Calu3 (cell line): ENCODE measurements at regions not wholly inside any gene's neighbourhood (a gene's known extent, or its start where the extent isn't known, plus 50 kb on each side); places are given as distances from the start of the nearest gene placed in this dataset.

Experiments used
- BruUV-seq: library from RNA; stranded (reverse); fragments of 400-500 nt; replicated peaks from 2 replicates; lab custom pipeline; 2021; lab: Mats Ljungman, UMichigan
- CTCF ChIA-PET: fragments of 300-600 bp; sonication (Branson Sonifier 250); formaldehyde crosslinking; loops from one replicate; lab custom pipeline; 2022; ENCODE audit warnings: antibody characterized with exemption; lab: Charles Lee
- DNase-seq: peaks from one replicate; pipeline ENCODE4 v3.0.0; 2022
- H3K27ac Mint-ChIP-seq: one replicate; pipeline ENCODE4 v1.8.0; 2022; ENCODE audit warnings: mixed read lengths; ENCODE audit not compliant: unreplicated experiment
- H3K27me3 Mint-ChIP-seq: one replicate; pipeline ENCODE4 v1.8.0; 2022; ENCODE audit warnings: mixed read lengths; ENCODE audit not compliant: unreplicated experiment
- H3K36me3 Mint-ChIP-seq: one replicate; pipeline ENCODE4 v1.8.0; 2022; ENCODE audit warnings: mild to moderate bottlenecking, moderate library complexity, mixed read lengths; ENCODE audit not compliant: insufficient read depth, unreplicated experiment
- H3K4me1 Mint-ChIP-seq: one replicate; pipeline ENCODE4 v1.8.0; 2022; ENCODE audit warnings: mild to moderate bottlenecking, low read depth, mixed read lengths; ENCODE audit not compliant: unreplicated experiment
- H3K4me3 Mint-ChIP-seq: one replicate; pipeline ENCODE4 v1.8.0; 2022; ENCODE audit warnings: mild to moderate bottlenecking, low read depth, moderate library complexity, mixed read lengths; ENCODE audit not compliant: unreplicated experiment
- H3K9me3 Mint-ChIP-seq: one replicate; pipeline ENCODE4 v1.8.0; 2022; ENCODE audit warnings: low read depth, mixed read lengths; ENCODE audit not compliant: unreplicated experiment
- intact Hi-C: fragments of 100-400 bp; cut with micrococcal nuclease; formaldehyde crosslinking; loops from one replicate; pipeline ENCODE4 v1.10.0; 2022; ENCODE audit not compliant: unreplicated experiment
- TF ChIP-seq, protein P1 (sequence below): fragments of 200-600 bp; IDR thresholded peaks from one replicate; pipeline ENCODE4 v1.8.0; 2022; ENCODE audit warnings: antibody characterized with exemption; ENCODE audit not compliant: unreplicated experiment

DNA sequence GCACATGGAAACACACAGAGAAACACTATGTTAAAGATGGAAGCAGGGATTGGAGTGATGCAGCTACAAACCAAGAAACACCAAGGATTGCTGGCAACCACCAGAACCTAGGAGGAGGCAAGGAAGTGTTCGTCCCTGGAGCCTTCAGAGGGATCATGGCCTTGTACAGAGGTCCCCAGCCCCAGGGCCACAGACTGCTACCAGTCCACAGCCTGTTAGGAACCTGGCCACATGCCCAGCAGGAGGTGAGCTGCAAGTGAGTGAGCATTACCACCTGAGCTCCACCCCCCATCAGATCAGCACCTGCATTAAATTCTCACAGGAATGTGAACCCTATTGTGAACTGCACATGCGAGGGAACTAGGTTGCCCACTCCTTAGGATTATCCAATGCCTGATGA is 505.7 kb upstream of the MDFIC2 start:
- peaks cover 9% of the 10 kb centered on the region for H3K4me1 Mint-ChIP-seq
- H3K27ac Mint-ChIP-seq = no peak overlapping the region
- H3K36me3 Mint-ChIP-seq = no peaks in the 10 kb centered on the region
- DNase-seq = no peak
- CTCF ChIA-PET = no interaction called here
- intact Hi-C loops = no loop called here
- no peak overlapping the region for H3K4me3 Mint-ChIP-seq
- no peaks in the 10 kb centered on the region for H3K27me3 Mint-ChIP-seq
- no TSS peak for BruUV-seq
- H3K9me3 Mint-ChIP-seq = peaks cover 11% of the 10 kb centered on the region
- TF ChIP-seq, protein P1, sequence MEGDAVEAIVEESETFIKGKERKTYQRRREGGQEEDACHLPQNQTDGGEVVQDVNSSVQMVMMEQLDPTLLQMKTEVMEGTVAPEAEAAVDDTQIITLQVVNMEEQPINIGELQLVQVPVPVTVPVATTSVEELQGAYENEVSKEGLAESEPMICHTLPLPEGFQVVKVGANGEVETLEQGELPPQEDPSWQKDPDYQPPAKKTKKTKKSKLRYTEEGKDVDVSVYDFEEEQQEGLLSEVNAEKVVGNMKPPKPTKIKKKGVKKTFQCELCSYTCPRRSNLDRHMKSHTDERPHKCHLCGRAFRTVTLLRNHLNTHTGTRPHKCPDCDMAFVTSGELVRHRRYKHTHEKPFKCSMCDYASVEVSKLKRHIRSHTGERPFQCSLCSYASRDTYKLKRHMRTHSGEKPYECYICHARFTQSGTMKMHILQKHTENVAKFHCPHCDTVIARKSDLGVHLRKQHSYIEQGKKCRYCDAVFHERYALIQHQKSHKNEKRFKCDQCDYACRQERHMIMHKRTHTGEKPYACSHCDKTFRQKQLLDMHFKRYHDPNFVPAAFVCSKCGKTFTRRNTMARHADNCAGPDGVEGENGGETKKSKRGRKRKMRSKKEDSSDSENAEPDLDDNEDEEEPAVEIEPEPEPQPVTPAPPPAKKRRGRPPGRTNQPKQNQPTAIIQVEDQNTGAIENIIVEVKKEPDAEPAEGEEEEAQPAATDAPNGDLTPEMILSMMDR = no peak

DNA sequence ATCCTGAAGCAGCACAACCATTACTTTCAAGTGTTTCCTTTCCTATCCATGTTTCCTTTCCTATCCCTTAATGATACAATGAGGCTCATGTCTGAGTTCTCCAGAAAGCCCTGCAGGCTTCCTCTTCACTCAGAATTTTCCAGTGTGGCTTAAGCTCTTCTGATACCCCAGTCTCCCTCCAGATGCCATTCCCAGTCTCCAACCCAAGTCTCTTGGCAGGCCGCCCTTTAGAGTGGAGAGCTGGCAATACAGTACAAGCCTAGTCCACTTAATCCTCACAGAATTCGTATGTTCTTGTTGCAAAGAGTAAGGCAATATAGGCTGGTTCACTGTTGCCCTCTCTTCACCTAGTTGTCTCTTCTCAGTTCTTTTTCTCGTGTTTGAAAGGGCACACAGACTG is 503.9 kb upstream of the MDFIC2 start:
- TF ChIP-seq, protein P1 = no peak
- intact Hi-C loops = no loop called here
- no peaks in the 10 kb centered on the region for H3K36me3 Mint-ChIP-seq
- CTCF ChIA-PET = no interaction called here
- peaks cover 11% of the 10 kb centered on the region for H3K9me3 Mint-ChIP-seq
- no peak for DNase-seq
- H3K4me3 Mint-ChIP-seq = no peak overlapping the region
- H3K27ac Mint-ChIP-seq = no peak overlapping the region
- BruUV-seq = no TSS peak
- H3K4me1 Mint-ChIP-seq = peaks cover 9% of the 10 kb centered on the region
- H3K27me3 Mint-ChIP-seq = no peaks in the 10 kb centered on the region

DNA sequence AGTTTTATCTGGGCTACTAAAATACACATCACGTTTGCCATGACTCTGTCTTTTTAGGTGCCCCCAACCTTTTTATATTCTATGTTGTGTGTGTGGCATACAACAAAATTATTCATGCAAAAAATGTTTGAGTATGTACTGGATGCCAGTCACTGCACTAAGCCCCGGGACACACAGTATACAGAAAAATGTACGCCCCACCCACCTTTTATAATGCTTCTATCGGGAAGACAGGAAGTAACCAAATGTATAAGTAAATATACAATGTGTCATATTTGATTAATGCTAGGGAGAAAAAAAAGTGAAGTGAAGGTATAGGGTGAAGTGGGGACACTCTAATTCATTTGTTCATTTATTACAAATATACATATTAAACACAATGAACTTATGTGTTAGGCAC is 503.4 kb upstream of the MDFIC2 start:
- intact Hi-C loops = no loop called here
- H3K27ac Mint-ChIP-seq = no peak overlapping the region
- no peaks in the 10 kb centered on the region for H3K27me3 Mint-ChIP-seq
- CTCF ChIA-PET = no interaction called here
- no peaks in the 10 kb centered on the region for H3K36me3 Mint-ChIP-seq
- peaks cover 9% of the 10 kb centered on the region for H3K4me1 Mint-ChIP-seq
- DNase-seq = no peak
- H3K4me3 Mint-ChIP-seq = no peak overlapping the region
- BruUV-seq = no TSS peak
- TF ChIP-seq, protein P1 = no peak
- peaks cover 11% of the 10 kb centered on the region for H3K9me3 Mint-ChIP-seq

DNA sequence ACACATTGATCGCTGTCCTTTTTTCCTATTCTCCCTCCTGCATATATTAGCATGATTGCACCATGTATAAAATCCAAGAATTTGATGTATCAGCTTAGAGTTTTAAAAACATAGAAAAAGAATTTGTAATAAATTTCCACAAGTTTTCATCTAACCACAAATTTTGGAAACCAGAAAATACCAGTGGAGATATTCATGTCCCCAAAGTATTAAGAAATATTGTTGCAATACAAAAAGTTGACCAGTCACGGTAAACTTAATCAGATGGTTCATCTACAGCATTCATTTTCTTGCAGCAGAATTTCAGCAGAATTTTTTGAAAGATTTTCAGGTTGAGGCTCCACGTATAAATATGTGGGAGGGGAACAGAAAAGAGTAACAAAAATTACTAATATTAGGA is 500.9 kb upstream of the MDFIC2 start:
- no peak for DNase-seq
- H3K9me3 Mint-ChIP-seq = peaks cover 11% of the 10 kb centered on the region
- H3K4me1 Mint-ChIP-seq = peaks cover 9% of the 10 kb centered on the region
- intact Hi-C loops = no loop called here
- TF ChIP-seq, protein P1 = no peak
- H3K4me3 Mint-ChIP-seq = no peak overlapping the region
- no TSS peak for BruUV-seq
- CTCF ChIA-PET = interaction anchor here (0.6 kb wide), 1 partner anchor 862 kb away, joined by 3 read pairs; no protein-coding TSS in a partner anchor
- no peak overlapping the region for H3K27ac Mint-ChIP-seq
- H3K36me3 Mint-ChIP-seq = no peaks in the 10 kb centered on the region
- H3K27me3 Mint-ChIP-seq = no peaks in the 10 kb centered on the region

DNA sequence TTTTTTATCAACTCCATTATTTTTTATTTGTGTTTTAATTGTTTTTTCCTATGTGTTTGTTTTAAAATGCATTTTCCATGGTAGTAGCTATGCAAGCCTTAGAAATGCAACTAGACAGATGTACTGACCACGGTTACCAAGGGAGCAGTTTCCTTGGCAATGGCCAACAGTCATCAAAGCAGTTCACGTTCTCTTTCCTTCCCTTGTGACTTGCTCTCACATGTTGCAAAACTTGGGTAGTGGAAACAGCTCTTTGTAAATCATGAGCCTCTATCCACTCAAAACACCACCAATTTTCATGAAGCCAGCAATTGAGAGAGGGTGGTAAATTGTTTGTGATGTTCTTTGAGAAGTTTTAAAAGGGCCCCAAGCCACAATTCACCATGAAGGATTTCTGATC is 499.4 kb upstream of the MDFIC2 start:
- intact Hi-C loops = no loop called here
- Mint-ChIP-seq H3K27me3 (no peaks in the 10 kb centered on the region), H3K4me1 (peaks cover 9% of the 10 kb centered on the region), H3K4me3 (no peak overlapping the region), H3K36me3 (no peaks in the 10 kb centered on the region), H3K27ac (no peak overlapping the region), H3K9me3 (peaks cover 8% of the 10 kb centered on the region)
- DNase-seq = no peak
- CTCF ChIA-PET = no interaction called here
- TF ChIP-seq, protein P1 = no peak
- BruUV-seq = no TSS peak
